ENCODE measurements at regions not wholly inside any gene's neighbourhood (a gene's known extent, or its start where the extent isn't known, plus 50 kb on each side); places are given as distances from the start of the nearest gene placed in this dataset.

- DNase-seq: no peak
Measured at GRCh38 chr7:91537260-91538152, 273.3 kb downstream of the FZD1 start.

GRCh38 chr7:91541641-91542040 is 277.4 kb downstream of the FZD1 start:
- no peak for DNase-seq

GRCh38 chr7:91543646-91544045 is 279.4 kb downstream of the FZD1 start:
- DNase-seq: no peak

GRCh38 chr7:91549878-91550277 is 285.6 kb downstream of the FZD1 start:
- DNase-seq: no peak

- DNase-seq: no peak
Measured at GRCh38 chr7:91550931-91551330, 286.7 kb downstream of the FZD1 start.

- DNase-seq: no peak
Measured at GRCh38 chr7:91551377-91552175, 287.3 kb downstream of the FZD1 start.

GRCh38 chr7:91553410-91553895 is 289.2 kb downstream of the FZD1 start:
- no peak for DNase-seq

GRCh38 chr7:91554883-91555282 is 290.6 kb downstream of the FZD1 start:
- no peak for DNase-seq

GRCh38 chr7:91556239-91556638 is 292.0 kb downstream of the FZD1 start:
- no peak for DNase-seq

GRCh38 chr7:91556956-91557650 is 292.9 kb downstream of the FZD1 start:
- no peak for DNase-seq

GRCh38 chr7:91557789-91558404 is 293.7 kb downstream of the FZD1 start:
- no peak for DNase-seq

- DNase-seq: no peak
Measured at GRCh38 chr7:91559947-91560346, 295.7 kb downstream of the FZD1 start.

- no peak for DNase-seq
Measured at GRCh38 chr7:91564101-91564500, 299.9 kb downstream of the FZD1 start.

GRCh38 chr7:91564541-91564940 is 300.3 kb downstream of the FZD1 start:
- no peak for DNase-seq

- DNase-seq: no peak
Measured at GRCh38 chr7:91565499-91566401, 301.5 kb downstream of the FZD1 start.

GRCh38 chr7:91566402-91566732 is 302.1 kb downstream of the FZD1 start:
- DNase-seq: no peak

- DNase-seq: no peak
Measured at GRCh38 chr7:91567081-91568012, 303.1 kb downstream of the FZD1 start.

GRCh38 chr7:91568138-91568537 is 303.9 kb downstream of the FZD1 start:
- DNase-seq: no peak

- DNase-seq: no peak
Measured at GRCh38 chr7:91569728-91570457, 305.7 kb downstream of the FZD1 start.

- DNase-seq: no peak
Measured at GRCh38 chr7:91570560-91570959, 306.3 kb downstream of the FZD1 start.
